Activated T-helper 2 cell treated with anti-CD3 and anti-CD28 coated beads, Interferon-gamma antibody, Interleukin-2, Interleukin-4, amounts not matched to agents 10 μg/mL and 5 μg/mL and 100 μg/mL, durations not matched to agents 14 hours and 24 hours and 36 hours (primary cell): ENCODE measurements at regions not wholly inside any gene's neighbourhood (a gene's known extent, or its start where the extent isn't known, plus 50 kb on each side); places are given as distances from the start of the nearest gene placed in this dataset.

ENCODE experiments used
- DNase-seq: peaks from one replicate; pipeline ENCODE4 v3.0.0; 2021; ENCODE audit warnings: low spot score
- H3K27ac Mint-ChIP-seq: one replicate; pipeline ENCODE4 v1.8.0; 2021; ENCODE audit warnings: mixed read lengths
- H3K27me3 Mint-ChIP-seq: one replicate; pipeline ENCODE4 v1.8.0; 2021; ENCODE audit warnings: low read depth, mixed read lengths
- H3K36me3 Mint-ChIP-seq: one replicate; pipeline ENCODE4 v1.8.0; 2021; ENCODE audit warnings: low read depth, mixed read lengths
- H3K4me1 Mint-ChIP-seq: one replicate; pipeline ENCODE4 v1.8.0; 2021; ENCODE audit warnings: low read depth, mixed read lengths
- H3K4me3 Mint-ChIP-seq: one replicate; pipeline ENCODE4 v1.8.0; 2021; ENCODE audit warnings: low read depth, mild to moderate bottlenecking, moderate library complexity, mixed read lengths
- H3K9me3 Mint-ChIP-seq: one replicate; pipeline ENCODE4 v1.8.0; 2021; ENCODE audit warnings: mixed read lengths
- intact Hi-C: fragments of 100-400 bp; cut with micrococcal nuclease; formaldehyde crosslinking; loops from one replicate; pipeline ENCODE4 v1.15.1; 2023

DNA sequence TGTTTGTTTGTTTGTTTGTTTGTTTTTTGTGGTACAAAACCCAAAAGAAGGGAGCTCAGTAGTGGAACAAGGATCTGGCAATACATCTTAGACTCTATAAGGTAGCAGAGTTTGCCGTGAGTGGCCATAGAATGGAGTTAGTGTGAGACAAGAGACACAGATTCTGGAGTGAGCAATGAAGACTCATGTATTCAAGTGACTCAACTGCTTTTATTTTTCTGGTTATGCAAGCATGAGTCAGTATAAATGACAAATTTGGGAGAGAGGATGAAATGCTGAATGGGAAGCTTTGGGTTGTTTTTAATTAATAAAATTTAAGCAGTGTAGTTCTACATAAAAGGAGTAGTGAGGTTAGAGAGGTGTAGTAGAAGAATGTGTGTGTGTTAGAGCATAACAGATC lies 143.6 kb upstream of the ANO5 start:
- Mint-ChIP-seq H3K27ac (no peak overlapping the region), H3K36me3 (no peaks in the 10 kb centered on the region), H3K27me3 (no peaks in the 10 kb centered on the region), H3K9me3 (peaks cover 47% of the 10 kb centered on the region), H3K4me3 (no peak overlapping the region), H3K4me1 (no peaks in the 10 kb centered on the region)
- no peak for DNase-seq
- intact Hi-C loops: no loop called here

DNA sequence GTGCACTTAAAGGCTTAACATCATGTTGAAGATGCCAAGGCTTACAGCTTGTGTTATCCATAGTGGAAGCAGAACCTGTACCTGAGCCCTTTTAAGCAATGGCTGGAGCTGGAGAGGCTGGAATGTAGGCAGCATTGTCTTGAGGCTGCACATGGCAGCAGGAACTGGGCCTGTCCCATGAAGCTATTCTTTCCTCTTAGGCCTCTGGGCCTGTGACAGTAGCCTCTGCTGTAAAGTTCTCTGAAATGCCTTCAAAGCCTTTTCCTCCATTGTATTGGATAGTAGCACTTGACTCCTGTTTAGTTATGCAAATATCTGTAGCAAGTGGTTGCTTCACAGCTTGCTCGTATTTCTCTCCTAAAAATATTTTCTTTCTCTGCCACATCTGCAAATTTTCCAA lies 127.4 kb upstream of the ANO5 start:
- no peaks in the 10 kb centered on the region for H3K4me1 Mint-ChIP-seq
- intact Hi-C loops: no loop called here

DNA sequence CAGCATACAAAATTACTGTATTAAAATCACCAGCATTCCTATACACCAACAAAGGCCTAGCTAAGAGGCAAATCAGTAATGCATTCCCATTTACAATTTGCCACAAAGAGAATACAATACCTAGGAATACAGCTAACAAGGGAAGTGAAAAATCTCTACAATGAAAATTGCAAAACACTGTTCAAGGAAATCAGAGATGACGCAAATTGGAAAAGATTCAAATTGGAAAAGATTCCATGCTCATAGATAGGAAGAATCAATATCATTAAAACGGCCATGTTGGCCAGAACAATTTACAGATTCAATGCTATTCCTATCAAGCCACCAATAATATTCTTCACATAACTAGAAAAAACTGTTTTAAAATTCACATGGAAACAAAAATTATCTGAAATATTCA lies 123.0 kb upstream of the ANO5 start:
- H3K36me3 Mint-ChIP-seq: no peaks in the 10 kb centered on the region

More for the DNA sequence above, 127.4 kb upstream of the ANO5 start:
- Mint-ChIP-seq H3K27me3 (no peaks in the 10 kb centered on the region), H3K27ac (no peak overlapping the region), H3K36me3 (no peaks in the 10 kb centered on the region), H3K4me3 (no peak overlapping the region), H3K9me3 (peaks cover 36% of the 10 kb centered on the region)
- no peak for DNase-seq

DNA sequence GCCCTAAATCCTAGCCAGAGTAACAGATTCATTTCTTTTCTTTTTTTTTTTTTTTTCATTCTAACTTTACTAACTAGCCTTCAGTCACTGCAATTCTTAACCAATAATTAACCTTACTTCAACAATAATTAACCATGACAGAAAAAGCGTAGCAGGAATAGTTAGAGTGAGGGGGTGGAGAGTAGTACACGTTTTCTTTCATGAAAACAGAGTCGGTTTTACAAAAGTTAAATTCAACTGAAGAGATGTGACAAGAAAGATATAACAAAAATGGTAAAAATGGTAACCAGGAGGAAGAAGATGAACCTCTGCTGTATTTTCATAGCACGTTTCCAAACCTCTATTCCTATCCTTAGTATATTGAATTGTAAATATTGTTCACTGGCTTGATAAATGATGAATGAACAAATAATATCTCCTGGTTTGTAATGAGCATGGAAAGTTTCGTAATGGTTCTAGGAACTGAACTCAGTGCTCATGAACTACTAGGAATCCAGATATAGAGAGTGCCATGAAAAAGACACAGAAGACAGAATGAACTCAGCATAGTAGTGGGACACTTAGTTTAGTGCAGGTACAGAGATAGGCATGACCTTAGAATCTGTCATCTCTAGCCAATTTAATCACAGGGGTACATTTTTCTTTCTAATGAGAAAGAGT lies 116.5 kb upstream of the ANO5 start:
- intact Hi-C loops: no loop called here
- no peaks in the 10 kb centered on the region for H3K36me3 Mint-ChIP-seq
- DNase-seq: no peak
- no peak overlapping the region for H3K27ac Mint-ChIP-seq
- H3K4me1 Mint-ChIP-seq: no peaks in the 10 kb centered on the region
- H3K27me3 Mint-ChIP-seq: no peaks in the 10 kb centered on the region
- H3K9me3 Mint-ChIP-seq: peaks cover 14% of the 10 kb centered on the region
- no peak overlapping the region for H3K4me3 Mint-ChIP-seq

More for the DNA sequence above, 123.0 kb upstream of the ANO5 start:
- Mint-ChIP-seq H3K27ac (no peak overlapping the region), H3K27me3 (no peaks in the 10 kb centered on the region), H3K9me3 (peaks cover 27% of the 10 kb centered on the region), H3K4me1 (no peaks in the 10 kb centered on the region), H3K4me3 (no peak overlapping the region)
- DNase-seq: no peak
- intact Hi-C loops: no loop called here

DNA sequence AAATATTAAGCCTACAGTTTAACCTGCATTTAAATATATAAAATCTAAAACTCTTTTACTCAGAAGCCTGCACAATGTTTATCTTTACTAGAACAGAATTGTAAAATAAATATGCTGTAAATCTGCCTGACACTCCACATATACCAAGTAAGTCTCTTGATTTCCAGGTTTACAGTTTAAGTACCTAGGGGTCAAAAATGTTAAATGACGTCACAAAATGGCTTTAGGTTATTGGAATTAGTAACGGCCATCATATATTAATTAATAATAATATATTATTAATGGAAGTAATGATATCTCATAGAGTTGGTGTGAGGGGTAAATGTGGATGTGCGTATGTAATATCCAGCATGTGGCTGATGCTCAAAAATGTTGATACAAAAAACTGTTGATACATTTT lies 114.8 kb upstream of the ANO5 start:
- Mint-ChIP-seq H3K9me3 (peaks cover 20% of the 10 kb centered on the region), H3K36me3 (no peaks in the 10 kb centered on the region), H3K27me3 (no peaks in the 10 kb centered on the region), H3K4me3 (no peak overlapping the region), H3K27ac (no peak overlapping the region), H3K4me1 (no peaks in the 10 kb centered on the region)
- intact Hi-C loops: no loop called here
- DNase-seq: no peak

DNA sequence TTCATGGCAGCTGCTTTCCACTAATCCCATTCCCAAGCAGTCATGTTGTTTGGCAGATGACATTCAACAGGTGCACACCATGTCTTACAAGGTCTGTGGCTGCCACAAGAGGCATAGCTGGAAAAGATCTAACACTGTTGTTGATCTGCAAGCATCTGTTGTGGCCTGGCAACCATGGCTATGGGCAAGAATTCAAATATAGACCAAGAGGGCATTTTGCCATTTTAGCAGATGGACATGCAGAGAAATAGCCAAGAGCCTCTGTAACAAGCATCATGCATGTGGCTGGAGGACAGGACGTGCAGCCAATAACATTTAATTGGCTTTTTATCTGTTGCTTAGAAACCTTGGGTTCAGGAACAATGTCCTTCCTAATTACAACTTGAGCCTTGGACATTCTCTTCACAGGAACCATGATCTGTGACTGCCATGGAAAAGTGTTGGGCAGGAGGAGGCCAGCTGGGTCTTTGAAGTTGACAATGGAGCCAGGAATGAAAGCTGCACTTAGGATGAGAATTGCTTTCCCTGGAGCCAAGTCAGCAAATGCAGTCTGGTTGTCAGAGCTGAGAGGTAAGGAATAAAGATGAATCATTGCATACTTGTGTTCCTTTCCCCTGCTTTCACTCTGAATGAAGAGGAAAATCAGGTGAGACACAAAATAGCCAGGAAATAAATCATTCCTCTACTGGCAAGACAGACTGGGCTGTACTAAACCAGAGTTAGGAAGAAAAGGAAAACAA lies 113.6 kb upstream of the ANO5 start:
- Mint-ChIP-seq H3K4me3 (no peak overlapping the region), H3K36me3 (no peaks in the 10 kb centered on the region), H3K9me3 (peaks cover 20% of the 10 kb centered on the region), H3K27me3 (no peaks in the 10 kb centered on the region), H3K27ac (no peak overlapping the region), H3K4me1 (no peaks in the 10 kb centered on the region)
- intact Hi-C loops: no loop called here
- DNase-seq: no peak

DNA sequence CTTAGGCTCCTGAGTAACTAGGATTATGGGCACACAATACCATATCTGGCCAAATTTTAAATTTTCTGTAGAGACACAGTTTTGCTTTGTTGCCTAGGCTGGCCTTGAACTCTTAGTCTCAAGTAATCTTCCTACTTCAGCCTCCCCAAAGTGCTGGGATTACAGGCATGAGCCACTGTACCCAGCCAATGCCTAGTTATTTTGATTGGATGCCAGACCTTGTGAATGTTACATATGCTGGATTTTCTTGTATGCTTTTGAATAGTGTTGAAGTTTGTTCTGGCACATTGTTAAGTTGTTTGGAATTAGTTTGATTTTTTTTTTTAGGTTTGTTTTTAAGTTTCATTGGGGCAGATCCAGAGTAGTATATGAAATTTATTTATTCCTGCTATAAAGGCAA lies 110.7 kb upstream of the ANO5 start:
- Mint-ChIP-seq H3K4me1 (no peaks in the 10 kb centered on the region), H3K4me3 (no peak overlapping the region), H3K9me3 (peaks cover 13% of the 10 kb centered on the region), H3K27me3 (no peaks in the 10 kb centered on the region), H3K36me3 (no peaks in the 10 kb centered on the region), H3K27ac (no peak overlapping the region)
- no peak for DNase-seq
- intact Hi-C loops: no loop called here

DNA sequence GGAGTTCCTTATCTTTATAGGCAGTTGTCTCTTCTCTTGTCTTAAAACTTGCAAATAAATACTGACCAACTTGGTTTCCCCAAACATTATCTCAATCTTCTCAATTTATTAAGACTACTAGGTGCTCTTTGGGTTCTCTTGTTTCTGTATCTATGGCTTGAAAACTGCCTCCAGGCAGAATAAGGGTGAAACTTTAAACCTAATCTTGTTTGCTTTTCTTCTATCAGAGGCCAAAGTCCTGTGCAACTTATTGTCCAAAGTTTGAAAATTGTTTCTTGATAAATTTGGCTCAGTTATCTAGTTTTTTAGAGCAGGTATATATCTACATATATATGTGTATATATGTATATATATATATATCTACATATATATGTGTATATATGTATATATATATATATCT lies 110.1 kb upstream of the ANO5 start:
- intact Hi-C loops: no loop called here
- Mint-ChIP-seq H3K9me3 (peaks cover 9% of the 10 kb centered on the region), H3K27ac (no peak overlapping the region), H3K4me1 (no peaks in the 10 kb centered on the region), H3K36me3 (no peaks in the 10 kb centered on the region), H3K27me3 (no peaks in the 10 kb centered on the region), H3K4me3 (no peak overlapping the region)
- no peak for DNase-seq

DNA sequence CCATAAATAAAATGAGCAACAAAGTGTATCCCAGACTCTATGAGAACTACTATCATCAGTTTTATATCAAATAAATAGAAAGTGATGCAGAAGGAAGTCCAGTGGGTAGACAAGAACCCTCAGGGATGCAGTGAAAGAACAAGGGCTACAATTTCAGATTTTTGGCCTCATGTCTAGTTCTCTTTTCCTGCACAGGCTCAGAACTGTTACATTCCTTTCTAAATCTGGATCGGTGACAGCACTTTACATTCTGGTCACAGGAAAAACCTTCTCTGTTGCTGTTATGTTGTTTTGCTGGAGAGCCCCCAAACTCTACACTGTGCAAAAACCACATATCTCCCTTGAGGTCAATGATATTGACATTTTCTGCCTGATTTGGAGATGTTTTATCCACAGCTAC lies 108.8 kb upstream of the ANO5 start:
- Mint-ChIP-seq H3K4me1 (no peaks in the 10 kb centered on the region), H3K9me3 (peaks cover 9% of the 10 kb centered on the region), H3K27me3 (no peaks in the 10 kb centered on the region), H3K27ac (no peak overlapping the region), H3K36me3 (no peaks in the 10 kb centered on the region), H3K4me3 (no peak overlapping the region)
- DNase-seq: no peak
- intact Hi-C loops: no loop called here

DNA sequence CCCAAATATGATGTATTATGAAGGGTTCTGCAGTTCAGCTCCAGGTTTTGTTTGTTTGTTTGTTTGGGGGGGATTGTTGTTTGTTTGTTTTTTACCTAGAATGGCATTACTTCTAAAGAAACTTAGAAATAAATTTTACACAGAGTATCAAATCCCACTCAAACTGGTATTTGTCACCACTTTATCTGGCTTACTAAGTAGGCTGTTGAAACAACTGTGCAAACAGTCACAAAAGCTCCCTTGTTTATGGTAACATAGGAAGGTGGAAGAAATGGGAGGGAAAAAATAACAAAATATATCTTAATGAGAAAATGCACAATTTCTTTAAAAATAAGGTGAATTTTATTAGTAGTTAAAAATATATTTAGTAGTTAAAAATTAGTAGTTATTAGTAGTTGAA lies 108.3 kb upstream of the ANO5 start:
- no peak for DNase-seq
- H3K27ac Mint-ChIP-seq: no peak overlapping the region
- H3K36me3 Mint-ChIP-seq: no peaks in the 10 kb centered on the region
- H3K27me3 Mint-ChIP-seq: no peaks in the 10 kb centered on the region
- H3K9me3 Mint-ChIP-seq: peaks cover 9% of the 10 kb centered on the region
- H3K4me3 Mint-ChIP-seq: no peak overlapping the region
- intact Hi-C loops: no loop called here
- H3K4me1 Mint-ChIP-seq: no peaks in the 10 kb centered on the region

DNA sequence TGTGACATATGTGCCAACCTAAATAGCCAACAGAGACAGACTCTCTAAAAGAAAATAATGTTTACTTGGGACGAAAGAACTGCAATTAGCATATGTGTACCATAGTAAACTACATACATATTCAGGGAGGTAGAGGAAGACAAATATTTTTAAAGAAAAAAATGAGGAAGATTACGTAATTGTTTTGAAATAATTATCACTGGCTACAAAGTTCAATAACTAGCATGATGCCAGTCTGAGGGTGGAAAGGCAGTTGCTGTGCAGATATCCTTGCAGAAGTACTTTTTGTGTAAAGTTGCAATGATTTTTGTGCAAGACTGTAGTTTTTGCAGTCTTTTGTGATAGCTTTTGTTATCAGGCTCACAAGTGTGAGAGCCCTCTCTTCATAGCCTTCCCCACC lies 103.3 kb upstream of the ANO5 start:
- no peaks in the 10 kb centered on the region for H3K4me1 Mint-ChIP-seq

DNA sequence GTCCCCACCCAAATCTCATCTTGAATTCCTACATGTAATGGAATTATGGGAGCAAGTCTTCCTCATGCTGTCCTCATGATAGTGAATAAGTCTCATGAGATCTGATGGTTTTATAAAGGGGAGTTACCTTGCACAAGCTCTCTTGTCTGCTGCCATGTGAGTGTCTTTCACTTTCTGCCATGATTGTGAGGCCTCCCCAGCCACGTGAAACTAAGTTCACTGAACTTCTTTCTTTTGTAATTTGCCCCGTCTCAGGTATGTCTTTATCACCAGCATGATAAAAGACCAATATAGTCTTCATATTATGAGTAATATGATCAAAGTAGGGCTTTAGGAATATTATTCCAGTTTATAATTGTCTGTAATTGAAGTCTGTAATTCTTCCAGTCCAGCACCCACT lies 86.3 kb upstream of the ANO5 start:
- Mint-ChIP-seq H3K27ac (no peak overlapping the region), H3K36me3 (no peaks in the 10 kb centered on the region), H3K4me1 (no peaks in the 10 kb centered on the region), H3K9me3 (no peaks in the 10 kb centered on the region), H3K4me3 (no peak overlapping the region), H3K27me3 (no peaks in the 10 kb centered on the region)
- DNase-seq: no peak
- intact Hi-C loops: no loop called here

More for the DNA sequence above, 103.3 kb upstream of the ANO5 start:
- peaks cover 11% of the 10 kb centered on the region for H3K9me3 Mint-ChIP-seq
- intact Hi-C loops: no loop called here
- no peaks in the 10 kb centered on the region for H3K36me3 Mint-ChIP-seq
- DNase-seq: no peak
- no peak overlapping the region for H3K4me3 Mint-ChIP-seq
- H3K27me3 Mint-ChIP-seq: no peaks in the 10 kb centered on the region
- H3K27ac Mint-ChIP-seq: no peak overlapping the region

DNA sequence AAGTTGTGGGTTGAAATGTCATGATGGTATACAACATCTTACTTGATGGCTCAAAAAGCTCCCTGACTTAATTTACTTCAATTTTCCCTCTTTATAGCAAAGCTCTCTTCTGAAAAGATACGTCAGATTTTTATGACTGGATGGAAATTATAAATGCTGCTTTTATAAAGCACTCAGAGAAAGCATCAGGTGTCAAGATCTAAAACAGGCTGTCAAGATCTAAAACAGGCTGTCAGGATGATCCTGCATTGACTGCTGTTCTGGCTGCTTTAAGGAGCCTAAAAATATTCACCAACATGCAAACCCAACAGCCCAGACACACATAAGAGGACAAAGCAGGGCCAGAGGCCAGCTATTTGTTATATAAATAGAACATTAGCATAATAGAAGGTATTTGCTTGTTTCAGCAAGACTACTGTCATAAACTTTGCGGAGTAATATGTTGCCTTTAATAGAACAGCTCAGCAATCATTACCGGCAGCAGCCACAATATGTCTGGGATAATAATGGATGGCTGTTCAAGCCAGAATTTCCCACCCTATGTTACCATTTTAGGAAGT lies 77.3 kb upstream of the ANO5 start:
- H3K27me3 Mint-ChIP-seq: no peaks in the 10 kb centered on the region
- no peak overlapping the region for H3K4me3 Mint-ChIP-seq
- no peak for DNase-seq
- no peak overlapping the region for H3K27ac Mint-ChIP-seq
- intact Hi-C loops: no loop called here
- no peaks in the 10 kb centered on the region for H3K4me1 Mint-ChIP-seq
- no peaks in the 10 kb centered on the region for H3K9me3 Mint-ChIP-seq
- H3K36me3 Mint-ChIP-seq: no peaks in the 10 kb centered on the region
